Activated T-cell treated with anti-CD3 and anti-CD28 coated beads, Interleukin-2, amount 50 U/mL, for 24 hours (primary cell): ENCODE measurements at regions not wholly inside any gene's neighbourhood (a gene's known extent, or its start where the extent isn't known, plus 50 kb on each side); places are given as distances from the start of the nearest gene placed in this dataset.
"Not testable (repeated sequence)": the region's sequence is repeated elsewhere in the genome, so short reads cannot be mapped to it uniquely, and the experiment has no call there.

Experiments
- DNase-seq: peaks from one replicate; pipeline ENCODE4 v3.0.0-alpha.2; 2020
- H3K27ac Mint-ChIP-seq: 2 replicates; pipeline ENCODE4 v1.8.0; 2020; ENCODE audit warnings: mild to moderate bottlenecking, mixed read lengths
- H3K27me3 Mint-ChIP-seq: 2 replicates; pipeline ENCODE4 v1.8.0; 2020; ENCODE audit warnings: mixed read lengths
- H3K36me3 Mint-ChIP-seq: 2 replicates; pipeline ENCODE4 v1.8.0; 2020; ENCODE audit warnings: low read depth, mixed read lengths
- H3K4me1 Mint-ChIP-seq: 2 replicates; pipeline ENCODE4 v1.8.0; 2020; ENCODE audit warnings: low read depth, mixed read lengths
- H3K4me3 Mint-ChIP-seq: 2 replicates; pipeline ENCODE4 v1.8.0; 2020; ENCODE audit warnings: mild to moderate bottlenecking, moderate library complexity, mixed read lengths
- H3K9me3 Mint-ChIP-seq: 2 replicates; pipeline ENCODE4 v1.8.0; 2020; ENCODE audit warnings: mixed read lengths

- no peak for DNase-seq
- Mint-ChIP-seq H3K27me3 (no peaks in the 10 kb centered on the region), H3K27ac (no peak overlapping the region), H3K9me3 (peaks cover 9% of the 10 kb centered on the region), H3K4me3 (no peak overlapping the region), H3K36me3 (no peaks in the 10 kb centered on the region), H3K4me1 (no peaks in the 10 kb centered on the region)
Observed at GRCh38 chr7:85688712-85689111, 501.9 kb upstream of the SEMA3D start.

GRCh38 chr7:85686401-85687181, 499.7 kb upstream of the SEMA3D start:
- Mint-ChIP-seq H3K27me3 (no peaks in the 10 kb centered on the region), H3K27ac (no peak overlapping the region), H3K4me3 (no peak overlapping the region), H3K36me3 (no peaks in the 10 kb centered on the region), H3K4me1 (no peaks in the 10 kb centered on the region), H3K9me3 (peaks cover 14% of the 10 kb centered on the region)
- no peak for DNase-seq

GRCh38 chr7:85685901-85686300, 499.0 kb upstream of the SEMA3D start:
- H3K4me3 Mint-ChIP-seq, result no peak overlapping the region
- no peaks in the 10 kb centered on the region for H3K4me1 Mint-ChIP-seq
- no peak overlapping the region for H3K27ac Mint-ChIP-seq
- no peak for DNase-seq
- no peaks in the 10 kb centered on the region for H3K36me3 Mint-ChIP-seq
- H3K9me3 Mint-ChIP-seq, result peaks cover 14% of the 10 kb centered on the region
- H3K27me3 Mint-ChIP-seq, result no peaks in the 10 kb centered on the region

- Mint-ChIP-seq H3K4me3 (no peak overlapping the region), H3K27me3 (no peaks in the 10 kb centered on the region), H3K36me3 (no peaks in the 10 kb centered on the region), H3K27ac (no peak overlapping the region), H3K4me1 (no peaks in the 10 kb centered on the region), H3K9me3 (peaks cover 17% of the 10 kb centered on the region)
- no peak for DNase-seq
Observed at GRCh38 chr7:85682833-85683620, 496.2 kb upstream of the SEMA3D start.

GRCh38 chr7:85681241-85681640, 494.4 kb upstream of the SEMA3D start:
- Mint-ChIP-seq H3K4me3 (no peak overlapping the region), H3K9me3 (peaks cover 17% of the 10 kb centered on the region), H3K27ac (no peak overlapping the region), H3K4me1 (no peaks in the 10 kb centered on the region), H3K36me3 (no peaks in the 10 kb centered on the region), H3K27me3 (no peaks in the 10 kb centered on the region)
- no peak for DNase-seq

- H3K4me1 Mint-ChIP-seq, H3K27me3 Mint-ChIP-seq, H3K27ac Mint-ChIP-seq, H3K36me3 Mint-ChIP-seq, DNase-seq, H3K4me3 Mint-ChIP-seq: not testable (repeated sequence)
- peaks cover 17% of the 10 kb centered on the region for H3K9me3 Mint-ChIP-seq
Observed at GRCh38 chr7:85675093-85675492, 488.2 kb upstream of the SEMA3D start.

- H3K36me3 Mint-ChIP-seq, result no peaks in the 10 kb centered on the region
- no peak for DNase-seq
- H3K27me3 Mint-ChIP-seq, result no peaks in the 10 kb centered on the region
- H3K27ac Mint-ChIP-seq, result no peak overlapping the region
- peaks cover 14% of the 10 kb centered on the region for H3K9me3 Mint-ChIP-seq
- H3K4me1 Mint-ChIP-seq, result no peaks in the 10 kb centered on the region
- H3K4me3 Mint-ChIP-seq, result no peak overlapping the region
Observed at GRCh38 chr7:85673876-85674275, 487.0 kb upstream of the SEMA3D start.

- Mint-ChIP-seq H3K36me3 (no peaks in the 10 kb centered on the region), H3K4me1 (no peaks in the 10 kb centered on the region), H3K9me3 (peaks cover 6% of the 10 kb centered on the region), H3K4me3 (no peak overlapping the region), H3K27ac (no peak overlapping the region), H3K27me3 (no peaks in the 10 kb centered on the region)
- no peak for DNase-seq
Observed at GRCh38 chr7:85669225-85669624, 482.4 kb upstream of the SEMA3D start.

- no peaks in the 10 kb centered on the region for H3K36me3 Mint-ChIP-seq
Observed at GRCh38 chr7:85664341-85664740, 477.5 kb upstream of the SEMA3D start.

GRCh38 chr7:85659364-85659763, 472.5 kb upstream of the SEMA3D start:
- no peak overlapping the region for H3K4me3 Mint-ChIP-seq
- H3K27me3 Mint-ChIP-seq, result no peaks in the 10 kb centered on the region
- H3K36me3 Mint-ChIP-seq, result no peaks in the 10 kb centered on the region
- no peak overlapping the region for H3K27ac Mint-ChIP-seq
- H3K4me1 Mint-ChIP-seq, result no peaks in the 10 kb centered on the region
- DNase-seq, result no peak
- no peaks in the 10 kb centered on the region for H3K9me3 Mint-ChIP-seq

More at GRCh38 chr7:85664341-85664740, 477.5 kb upstream of the SEMA3D start:
- Mint-ChIP-seq H3K9me3 (no peaks in the 10 kb centered on the region), H3K27ac (no peak overlapping the region), H3K27me3 (no peaks in the 10 kb centered on the region), H3K4me3 (no peak overlapping the region), H3K4me1 (no peaks in the 10 kb centered on the region)
- DNase-seq, result no peak

- no peak for DNase-seq
- Mint-ChIP-seq H3K36me3 (no peaks in the 10 kb centered on the region), H3K9me3 (no peaks in the 10 kb centered on the region), H3K4me3 (no peak overlapping the region), H3K27me3 (no peaks in the 10 kb centered on the region), H3K27ac (no peak overlapping the region), H3K4me1 (no peaks in the 10 kb centered on the region)
Observed at GRCh38 chr7:85655252-85655651, 468.4 kb upstream of the SEMA3D start.

GRCh38 chr7:85644272-85644671, 457.4 kb upstream of the SEMA3D start:
- DNase-seq, result no peak
- no peaks in the 10 kb centered on the region for H3K4me1 Mint-ChIP-seq
- H3K27me3 Mint-ChIP-seq, result no peaks in the 10 kb centered on the region
- no peak overlapping the region for H3K27ac Mint-ChIP-seq
- peaks cover 10% of the 10 kb centered on the region for H3K9me3 Mint-ChIP-seq
- no peaks in the 10 kb centered on the region for H3K36me3 Mint-ChIP-seq
- H3K4me3 Mint-ChIP-seq, result no peak overlapping the region

- H3K4me3 Mint-ChIP-seq, result no peak overlapping the region
- H3K9me3 Mint-ChIP-seq, result peaks cover 4% of the 10 kb centered on the region
- H3K4me1 Mint-ChIP-seq, result no peaks in the 10 kb centered on the region
- H3K27ac Mint-ChIP-seq, result no peak overlapping the region
- no peak for DNase-seq
- H3K27me3 Mint-ChIP-seq, result no peaks in the 10 kb centered on the region
- no peaks in the 10 kb centered on the region for H3K36me3 Mint-ChIP-seq
Observed at GRCh38 chr7:85641331-85641730, 454.5 kb upstream of the SEMA3D start.

- H3K27me3 Mint-ChIP-seq, result no peaks in the 10 kb centered on the region
- no peak for DNase-seq
- no peaks in the 10 kb centered on the region for H3K9me3 Mint-ChIP-seq
- no peak overlapping the region for H3K27ac Mint-ChIP-seq
- H3K4me1 Mint-ChIP-seq, result no peaks in the 10 kb centered on the region
- no peak overlapping the region for H3K4me3 Mint-ChIP-seq
- no peaks in the 10 kb centered on the region for H3K36me3 Mint-ChIP-seq
Observed at GRCh38 chr7:85638394-85638793, 451.5 kb upstream of the SEMA3D start.

GRCh38 chr7:85634951-85635350, 448.1 kb upstream of the SEMA3D start:
- H3K4me3 Mint-ChIP-seq, result no peak overlapping the region
- no peak overlapping the region for H3K27ac Mint-ChIP-seq
- H3K36me3 Mint-ChIP-seq, result no peaks in the 10 kb centered on the region
- no peaks in the 10 kb centered on the region for H3K27me3 Mint-ChIP-seq
- no peaks in the 10 kb centered on the region for H3K9me3 Mint-ChIP-seq
- H3K4me1 Mint-ChIP-seq, result no peaks in the 10 kb centered on the region
- no peak for DNase-seq
